Fibroblast of the aortic adventitia (primary cell): ENCODE measurements at regions not wholly inside any gene's neighbourhood (a gene's known extent, or its start where the extent isn't known, plus 50 kb on each side); places are given as distances from the start of the nearest gene placed in this dataset.

ENCODE experiments used
- DNase-seq: peaks from one replicate; pipeline ENCODE4 v3.0.0-alpha.2; 2010; ENCODE audit warnings: low read depth
- H3K4me3 ChIP-seq: 2 replicates; pipeline ENCODE4 v1.5.1; 2011; ENCODE audit warnings: low read depth, mild to moderate bottlenecking, control low read depth, low read length, moderate library complexity
- TF ChIP-seq, protein P1 (sequence below): IDR thresholded peaks from 2 replicates; pipeline ENCODE4 v1.5.1; 2011; ENCODE audit warnings: mild to moderate bottlenecking, low read length, control low read depth, inconsistent platforms; ENCODE audit not compliant: insufficient read depth

DNA sequence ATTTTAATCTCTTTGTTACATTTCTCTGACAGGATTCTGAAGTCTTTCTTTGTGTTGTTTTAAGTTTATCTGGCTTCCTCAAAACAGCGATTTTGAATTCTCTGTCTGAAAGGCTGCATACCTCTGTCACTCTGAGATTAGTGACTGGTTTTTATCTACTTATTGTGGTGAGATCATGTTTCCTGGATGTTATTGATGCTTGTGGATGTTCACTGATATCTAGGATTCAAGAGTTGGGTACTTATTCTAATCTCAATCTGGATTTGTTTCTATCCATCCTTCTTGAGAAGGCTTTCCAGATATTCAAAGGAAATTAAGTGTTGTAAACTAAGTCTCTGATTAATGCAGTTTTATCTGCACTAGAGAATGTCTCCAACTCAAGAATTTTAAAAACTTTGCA is 1076.1 kb upstream of the ADGRB3 start:
- peak; percentile 67 for DNase-seq
- H3K4me3 ChIP-seq: no peak overlapping the region
- TF ChIP-seq, protein P1, sequence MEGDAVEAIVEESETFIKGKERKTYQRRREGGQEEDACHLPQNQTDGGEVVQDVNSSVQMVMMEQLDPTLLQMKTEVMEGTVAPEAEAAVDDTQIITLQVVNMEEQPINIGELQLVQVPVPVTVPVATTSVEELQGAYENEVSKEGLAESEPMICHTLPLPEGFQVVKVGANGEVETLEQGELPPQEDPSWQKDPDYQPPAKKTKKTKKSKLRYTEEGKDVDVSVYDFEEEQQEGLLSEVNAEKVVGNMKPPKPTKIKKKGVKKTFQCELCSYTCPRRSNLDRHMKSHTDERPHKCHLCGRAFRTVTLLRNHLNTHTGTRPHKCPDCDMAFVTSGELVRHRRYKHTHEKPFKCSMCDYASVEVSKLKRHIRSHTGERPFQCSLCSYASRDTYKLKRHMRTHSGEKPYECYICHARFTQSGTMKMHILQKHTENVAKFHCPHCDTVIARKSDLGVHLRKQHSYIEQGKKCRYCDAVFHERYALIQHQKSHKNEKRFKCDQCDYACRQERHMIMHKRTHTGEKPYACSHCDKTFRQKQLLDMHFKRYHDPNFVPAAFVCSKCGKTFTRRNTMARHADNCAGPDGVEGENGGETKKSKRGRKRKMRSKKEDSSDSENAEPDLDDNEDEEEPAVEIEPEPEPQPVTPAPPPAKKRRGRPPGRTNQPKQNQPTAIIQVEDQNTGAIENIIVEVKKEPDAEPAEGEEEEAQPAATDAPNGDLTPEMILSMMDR: no peak

DNA sequence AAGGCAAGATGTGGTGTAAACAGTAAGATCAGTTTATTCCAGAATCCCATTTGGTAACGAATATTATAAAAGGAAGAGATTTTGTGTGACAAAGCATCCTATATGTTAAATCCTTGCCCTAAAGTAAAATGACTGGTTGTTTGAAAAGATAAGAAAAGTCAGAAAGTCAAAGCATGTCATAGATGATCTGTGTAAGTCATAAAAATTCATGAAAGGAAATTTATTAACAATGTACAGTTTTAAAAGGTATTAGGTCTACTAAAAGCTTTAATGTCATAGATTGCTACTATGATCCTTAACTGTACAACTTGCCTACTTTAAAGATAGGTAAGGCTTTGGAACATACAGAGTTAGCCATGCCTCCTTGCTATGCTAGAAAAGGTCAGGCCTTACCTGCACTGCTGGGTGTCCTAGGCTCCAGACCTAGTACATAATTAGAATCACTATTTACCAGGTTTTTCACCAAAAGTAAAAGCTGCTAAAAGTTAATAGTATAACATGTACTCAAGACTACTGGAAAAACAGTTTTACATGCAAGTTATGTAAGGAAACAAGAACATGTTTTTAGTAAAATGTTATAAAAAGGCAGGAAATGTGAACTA is 1090.1 kb upstream of the ADGRB3 start:
- DNase-seq: no peak
- TF ChIP-seq, protein P1: no peak
- H3K4me3 ChIP-seq: no peak overlapping the region

GRCh38 chr6:67541586-67541985 is 1093.5 kb upstream of the ADGRB3 start:
- no peak overlapping the region for H3K4me3 ChIP-seq
- TF ChIP-seq, protein P1: no peak
- peak; percentile 68 for DNase-seq

- TF ChIP-seq, protein P1: no peak
- no peak for DNase-seq
- H3K4me3 ChIP-seq: no peak overlapping the region
These were observed 1097.0 kb upstream of the ADGRB3 start for GRCh38 chr6:67538032-67538431.

- H3K4me3 ChIP-seq: no peak overlapping the region
- peak; percentile 53 for DNase-seq
- TF ChIP-seq, protein P1: no peak
These were observed 1099.1 kb upstream of the ADGRB3 start for GRCh38 chr6:67535946-67536345.

GRCh38 chr6:67506352-67506751 is 1128.7 kb upstream of the ADGRB3 start:
- TF ChIP-seq, protein P1: no peak

GRCh38 chr6:67501755-67502154 is 1133.3 kb upstream of the ADGRB3 start:
- peak; percentile 1 for DNase-seq
- TF ChIP-seq, protein P1: no peak
- no peak overlapping the region for H3K4me3 ChIP-seq

More at GRCh38 chr6:67506352-67506751, 1128.7 kb upstream of the ADGRB3 start:
- H3K4me3 ChIP-seq: no peak overlapping the region
- DNase-seq: no peak
